Right renal cortex interstitium (tissue), 3 donors: ENCODE measurements at regions not wholly inside any gene's neighbourhood (a gene's known extent, or its start where the extent isn't known, plus 50 kb on each side); places are given as distances from the start of the nearest gene placed in this dataset.
"Not testable (repeated sequence)": the region's sequence is repeated elsewhere in the genome, so short reads cannot be mapped to it uniquely, and the experiment has no call there.

Experiments
- DNase-seq, 3 donors: peaks; one replicate each; pipeline ENCODE4 v3.0.0-alpha.2; 2013; ENCODE audit warnings: low read depth in 3 of 3, low spot score in 2 of 3

DNA sequence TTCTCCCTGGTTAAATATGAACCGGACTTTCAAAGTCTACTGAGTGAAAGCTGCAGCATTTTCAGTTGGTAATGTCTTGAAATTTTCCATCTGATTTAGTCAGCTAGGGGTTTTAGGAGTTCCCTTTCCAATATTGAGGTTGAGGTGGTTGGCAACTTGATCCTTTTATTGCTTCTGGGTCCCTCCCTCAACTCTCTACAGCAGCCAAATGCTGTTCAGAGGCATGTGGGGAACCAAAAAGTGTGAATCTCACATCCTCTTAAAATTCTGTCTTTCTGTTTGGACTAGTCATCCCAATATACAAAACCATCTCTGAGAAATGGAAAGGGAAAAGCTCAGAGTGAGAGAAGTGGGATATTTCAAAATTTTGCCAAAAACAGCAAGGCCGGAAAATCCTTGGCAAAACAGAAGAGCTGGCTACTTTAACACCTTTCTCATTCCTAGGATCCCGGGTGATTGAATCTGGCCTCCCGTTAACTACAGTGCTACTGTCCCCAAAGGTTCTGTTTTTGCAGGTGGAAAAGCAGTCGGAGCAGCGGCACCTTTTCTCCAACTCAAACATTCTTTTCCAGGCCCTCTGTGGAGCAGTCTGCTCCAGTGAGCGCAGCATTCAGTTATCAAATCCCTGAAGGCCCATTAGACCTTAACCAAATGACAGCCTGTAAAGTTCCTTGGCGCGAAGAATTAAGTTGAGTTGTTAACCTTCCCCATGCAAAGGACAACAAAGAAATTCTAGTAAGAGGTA lies 345.9 kb upstream of the NUDT12 start:
- no peak for DNase-seq

DNA sequence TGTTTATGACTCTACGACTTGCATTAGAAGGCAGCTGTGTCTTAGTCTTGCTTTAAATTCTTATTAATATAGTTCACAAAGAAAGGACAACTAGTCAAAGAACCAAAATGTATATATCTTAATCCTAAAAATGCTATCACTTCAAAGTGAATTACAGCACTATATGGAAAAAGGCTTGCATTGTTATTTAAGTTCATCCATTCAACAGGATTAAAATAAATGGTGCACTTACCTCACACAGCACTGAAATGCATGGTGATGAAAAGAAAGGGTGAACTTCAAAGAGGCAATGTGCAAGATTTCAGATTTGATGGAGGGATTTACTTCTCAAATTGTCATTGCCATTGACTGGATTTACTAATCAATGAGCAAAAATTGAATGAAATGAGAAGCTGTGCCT lies 344.4 kb upstream of the NUDT12 start:
- DNase-seq: no peak

DNA sequence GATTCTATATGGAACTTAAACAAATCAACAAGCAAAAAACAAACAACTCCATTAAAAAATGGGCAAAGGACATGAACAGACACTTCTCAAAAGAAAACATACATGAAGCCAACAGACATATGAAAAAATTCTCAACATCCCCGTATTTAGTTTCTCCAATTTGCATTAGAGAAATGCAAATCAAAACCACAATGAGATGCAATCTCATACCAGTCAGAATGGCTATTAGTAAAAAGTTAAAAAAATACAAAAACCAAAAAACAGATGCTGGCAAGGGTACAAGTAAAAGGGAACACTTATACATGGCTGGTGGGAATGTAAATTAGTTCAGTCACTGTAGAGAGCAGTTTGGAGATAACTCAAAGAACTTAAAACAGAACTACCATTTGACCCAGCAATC lies 342.1 kb upstream of the NUDT12 start:
- DNase-seq: no peak

DNA sequence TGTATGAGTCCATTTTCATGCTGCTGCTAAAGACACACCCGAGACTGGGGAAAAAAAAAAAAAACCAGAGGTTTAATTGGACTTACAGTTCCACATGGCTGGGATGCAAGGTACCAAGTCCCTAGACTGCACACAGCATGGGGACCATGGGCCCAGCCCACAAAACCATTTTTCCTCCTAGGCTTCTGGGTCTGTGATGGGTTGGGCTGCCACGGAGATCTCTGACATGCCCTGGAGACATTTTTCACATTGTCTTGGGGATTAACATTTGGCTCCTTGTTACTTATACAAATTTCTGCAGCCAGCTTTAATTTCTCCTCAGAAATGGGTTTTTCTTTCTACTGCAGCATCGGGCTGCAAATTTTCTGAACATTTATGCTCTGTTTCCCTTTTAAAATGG lies 340.3 kb upstream of the NUDT12 start:
- no peak for DNase-seq

DNA sequence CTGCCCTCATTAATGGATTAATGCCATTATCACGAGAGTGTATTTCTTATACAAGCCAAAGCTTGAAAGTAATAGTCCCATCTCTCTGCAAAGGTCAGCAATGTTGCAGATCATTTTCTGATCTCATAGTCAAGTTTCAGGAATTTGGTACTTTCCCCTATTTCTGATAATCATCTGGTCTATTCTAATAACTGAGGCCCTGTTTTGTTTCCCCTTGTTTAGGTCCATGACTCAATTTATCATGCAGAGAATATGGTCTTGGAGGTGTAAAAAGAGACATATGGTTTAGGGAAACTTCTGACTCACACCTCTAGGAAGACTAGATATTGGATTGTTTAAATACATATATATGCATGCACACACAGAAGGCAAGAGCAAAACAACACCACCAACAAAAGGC lies 339.3 kb upstream of the NUDT12 start:
- no peak for DNase-seq

DNA sequence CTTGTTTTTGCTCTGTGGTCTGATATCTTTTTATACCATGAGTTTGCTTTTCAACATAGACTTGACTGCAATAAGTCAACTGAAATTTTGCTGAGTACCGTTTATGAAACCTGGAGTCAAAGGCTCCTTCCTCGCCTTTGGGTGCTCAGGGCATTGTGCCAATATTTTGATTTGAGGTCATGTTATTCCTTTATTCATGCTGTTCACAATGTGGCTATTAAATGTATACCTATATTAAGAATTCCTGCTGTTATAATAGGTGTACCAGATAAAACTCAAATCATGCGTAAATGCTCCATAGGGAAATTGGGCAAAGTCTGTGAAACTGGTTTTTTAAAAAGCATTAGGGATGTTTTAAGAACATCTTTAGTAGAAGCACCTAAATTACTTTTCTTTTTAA lies 334.0 kb upstream of the NUDT12 start:
- no peak for DNase-seq

DNA sequence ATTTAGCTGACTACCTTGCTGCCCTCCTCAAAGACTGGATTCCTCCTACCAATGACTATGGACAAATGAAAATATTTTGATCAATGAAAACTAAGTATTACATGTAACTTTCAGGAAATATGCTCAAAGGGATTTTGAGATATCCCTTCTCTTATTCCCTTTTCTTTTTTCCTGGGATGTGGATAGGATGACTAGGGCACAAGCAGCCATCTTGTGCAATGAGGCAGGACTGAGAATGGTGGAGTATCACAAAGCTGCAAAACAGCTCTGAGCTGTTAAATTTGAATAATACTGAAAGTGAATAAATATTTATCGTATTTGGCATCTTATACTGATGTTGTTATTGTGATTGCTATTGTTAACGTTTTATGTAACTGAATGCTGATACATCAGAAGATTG lies 333.1 kb upstream of the NUDT12 start:
- no peak for DNase-seq

DNA sequence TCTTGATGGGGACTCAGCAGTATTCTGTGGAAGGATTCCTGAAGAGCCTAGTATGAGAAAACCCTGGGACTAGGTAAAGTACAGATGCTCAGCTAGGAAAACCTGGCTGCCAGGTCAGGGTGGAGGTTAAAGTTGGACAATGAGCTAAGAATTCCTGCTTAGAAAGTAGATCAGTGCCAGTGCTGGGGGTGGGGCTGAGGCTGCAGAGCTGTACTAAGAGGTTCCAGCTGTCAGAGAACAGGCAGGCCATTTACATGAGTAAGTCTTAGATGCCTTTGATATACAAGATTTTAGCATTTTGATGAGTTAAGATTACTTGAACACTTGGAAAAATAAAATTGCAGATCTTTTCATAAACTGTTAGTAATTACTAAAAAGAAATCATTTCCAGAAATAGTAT lies 332.3 kb upstream of the NUDT12 start:
- DNase-seq: no peak

DNA sequence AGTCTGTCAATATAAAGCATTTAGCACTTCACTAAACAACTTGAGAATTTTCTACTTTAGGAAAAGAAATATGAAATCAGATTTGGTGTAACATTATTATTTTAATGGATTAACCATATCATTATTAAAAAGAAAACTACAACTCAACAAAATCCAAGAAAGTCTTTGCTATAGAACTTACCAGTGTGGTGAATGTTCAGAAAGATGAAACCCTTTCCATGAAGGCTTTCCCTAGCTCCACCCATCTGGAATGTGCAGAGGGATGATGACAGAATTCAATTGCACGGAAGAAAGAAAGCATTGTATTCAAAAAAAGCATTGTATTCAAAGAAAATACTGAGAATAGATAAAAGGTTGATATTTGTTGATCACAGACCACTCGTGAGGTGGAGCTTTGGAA lies 328.6 kb upstream of the NUDT12 start:
- no peak for DNase-seq

DNA sequence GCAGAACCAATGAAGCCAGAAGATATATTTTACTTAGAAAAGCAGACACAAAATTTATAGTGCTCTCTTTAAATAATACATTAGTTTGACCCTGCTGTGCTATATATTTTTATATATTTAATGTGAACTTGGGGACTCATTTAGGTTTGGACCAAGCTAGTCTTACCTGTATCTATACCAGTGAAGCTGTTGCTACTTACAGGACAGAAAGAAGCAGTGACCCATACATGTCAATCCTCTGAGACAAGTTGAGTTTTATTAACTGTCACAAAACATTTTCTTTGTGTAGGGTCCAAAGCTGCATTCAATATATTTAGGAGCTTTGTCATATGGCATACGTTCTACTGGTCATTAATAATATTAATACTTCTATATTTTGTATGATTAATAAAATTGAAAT lies 327.7 kb upstream of the NUDT12 start:
- DNase-seq: no peak

DNA sequence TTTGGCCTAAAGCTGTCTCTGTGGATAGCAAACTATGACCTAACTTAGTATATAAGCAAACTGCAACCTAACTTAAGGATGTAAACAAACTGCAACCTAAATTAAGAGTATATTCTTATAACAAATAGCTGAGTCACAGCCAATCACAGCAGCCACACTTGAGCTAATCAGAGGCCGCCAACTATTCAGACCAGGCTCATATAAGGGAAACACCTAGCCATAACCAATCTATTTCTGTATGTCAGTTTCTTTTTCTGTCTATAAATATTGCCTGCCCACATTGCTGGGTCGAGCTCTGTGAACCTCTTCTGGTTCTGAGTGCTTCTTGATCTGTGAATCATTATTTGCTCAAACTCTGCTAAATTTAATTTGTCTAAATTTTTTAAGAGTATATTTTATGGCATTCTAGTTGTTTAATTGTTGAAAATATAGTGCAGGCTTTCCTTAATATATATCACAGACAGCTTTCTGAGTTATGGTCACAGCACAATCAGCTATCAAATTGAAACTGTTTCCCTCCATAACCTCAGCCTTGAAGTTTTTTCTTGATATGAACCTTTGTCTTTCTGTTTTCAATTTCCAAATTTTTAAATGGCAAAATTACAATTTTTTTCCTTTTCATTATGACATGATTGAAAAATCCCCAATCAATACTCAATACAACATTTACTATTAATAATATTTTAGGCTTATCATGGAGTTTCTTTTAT lies 327.1 kb upstream of the NUDT12 start:
- no peak for DNase-seq

DNA sequence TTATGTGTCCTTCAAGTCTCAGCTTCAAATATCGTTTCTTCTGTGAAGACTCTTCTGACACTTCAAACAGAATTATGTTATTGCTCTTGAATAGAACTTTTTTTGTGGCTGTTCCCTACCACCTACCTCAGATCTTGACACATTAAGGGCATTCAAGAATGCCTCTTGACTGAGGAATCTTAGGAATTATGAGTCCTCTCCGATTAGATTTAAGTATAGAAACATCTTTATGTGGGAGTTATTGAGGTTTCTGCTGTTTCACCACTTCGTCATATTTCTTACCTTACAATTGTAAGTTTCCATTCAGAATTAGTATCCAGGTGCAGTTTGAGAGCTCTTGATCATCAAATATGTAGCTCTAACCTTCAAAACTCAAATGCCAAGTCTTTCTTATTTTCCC lies 324.2 kb upstream of the NUDT12 start:
- DNase-seq: no peak

DNA sequence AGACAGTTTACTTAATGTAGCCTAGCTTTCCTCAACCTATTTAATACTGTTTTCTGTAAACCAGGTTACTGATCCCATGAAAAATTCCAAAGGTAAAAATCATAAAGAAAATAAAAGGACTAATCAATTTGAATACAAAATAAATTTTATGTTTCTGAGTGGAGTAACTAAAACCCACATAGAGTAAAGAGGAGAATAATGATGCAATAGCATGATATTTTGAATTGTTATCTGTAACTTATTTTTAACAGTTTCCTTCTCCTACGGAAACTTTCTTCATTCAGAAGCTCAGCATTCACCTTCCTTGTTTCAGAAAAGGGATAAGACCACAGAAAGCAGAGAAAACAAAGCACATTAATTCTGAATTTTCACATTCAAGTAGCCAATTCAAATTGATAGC lies 320.6 kb upstream of the NUDT12 start:
- DNase-seq: no peak

DNA sequence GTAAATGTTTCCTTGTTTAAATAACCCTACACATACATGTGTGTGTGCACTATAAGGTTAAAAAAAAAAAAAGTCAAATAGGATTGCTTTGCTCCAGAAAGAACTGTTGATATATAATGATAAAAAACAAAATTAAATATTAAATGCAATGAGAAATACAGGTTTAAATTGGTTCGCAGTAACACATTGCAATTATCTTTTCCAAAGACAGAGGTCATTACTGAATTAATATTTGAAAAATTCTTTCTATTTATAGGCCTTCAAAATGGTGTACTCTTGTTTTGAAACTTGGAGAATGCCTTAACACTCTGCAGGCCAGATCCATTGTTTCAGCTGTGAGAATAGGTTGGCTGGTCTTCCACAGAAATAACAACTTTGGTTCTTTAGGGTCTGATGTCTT lies 319.0 kb upstream of the NUDT12 start:
- no peak for DNase-seq

DNA sequence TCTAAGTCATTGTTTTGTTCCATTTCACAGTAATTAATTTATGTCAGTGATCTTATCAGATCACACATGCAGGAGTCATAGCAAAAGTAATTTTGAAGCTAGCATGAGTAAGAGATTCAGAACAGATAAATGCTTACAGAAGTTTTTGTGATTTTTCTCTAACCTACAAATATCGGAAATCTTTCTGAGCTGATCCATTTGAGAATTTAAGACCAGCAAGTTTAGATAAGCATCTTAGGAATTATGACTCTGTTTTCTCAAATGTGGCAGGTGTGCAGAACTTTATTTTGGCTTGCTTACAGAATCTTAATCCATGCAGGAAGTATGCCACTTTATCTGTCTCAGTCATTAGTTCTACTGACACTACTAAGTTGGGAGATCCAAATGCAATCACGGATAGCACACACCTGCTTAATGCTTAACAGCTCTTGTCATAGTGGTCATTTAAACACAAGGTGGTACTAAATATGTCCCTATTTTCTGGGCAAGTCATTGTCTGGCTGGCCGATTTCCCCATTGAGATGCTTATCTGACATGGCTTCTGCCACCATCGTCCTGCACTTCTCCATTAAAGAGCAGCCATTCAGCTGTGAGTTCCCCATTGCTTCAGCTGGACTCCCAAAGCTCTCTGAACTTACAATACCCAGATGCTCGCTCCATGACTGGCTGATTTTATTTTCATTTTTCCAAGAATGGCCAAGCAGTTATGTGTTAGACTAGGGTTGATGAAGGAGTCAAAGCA lies 305.4 kb upstream of the NUDT12 start:
- no peak for DNase-seq

DNA sequence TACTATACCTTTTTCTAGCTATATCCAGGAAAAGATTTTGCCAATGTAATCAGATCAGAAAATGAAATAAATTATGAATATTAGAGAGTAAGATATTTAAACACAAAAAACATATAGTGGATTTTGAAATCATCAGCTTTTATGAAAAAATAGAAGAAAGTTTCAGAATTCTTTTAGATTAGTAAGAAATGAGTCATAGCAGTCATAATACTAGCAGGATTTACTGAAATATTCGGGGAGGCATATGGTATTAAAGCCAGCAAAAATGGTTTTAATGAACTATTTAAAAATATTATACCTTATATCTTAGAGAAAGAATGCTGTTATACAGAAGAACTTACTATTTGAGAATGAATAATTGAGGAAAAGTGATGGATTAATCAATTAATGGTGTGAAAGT lies 303.6 kb upstream of the NUDT12 start:
- DNase-seq: no peak

DNA sequence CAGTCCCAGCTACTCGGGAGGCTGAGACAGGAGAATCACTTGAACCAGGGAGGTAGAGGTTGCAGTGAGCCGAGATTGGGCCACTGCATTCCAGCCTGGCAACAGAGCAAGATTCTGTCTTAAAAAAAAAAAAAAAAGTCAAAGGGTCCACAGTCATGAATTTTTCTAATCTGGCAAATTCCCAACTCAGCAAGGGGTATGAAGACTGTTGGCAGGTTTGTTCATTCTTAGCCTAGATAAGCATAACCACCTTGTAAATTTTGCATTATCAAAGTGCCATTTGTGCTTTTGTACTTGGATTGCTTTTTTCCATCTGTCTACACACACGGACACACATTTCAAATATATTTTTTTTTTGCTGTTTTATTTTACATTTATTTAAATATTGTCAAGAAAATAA lies 299.8 kb upstream of the NUDT12 start:
- DNase-seq: no peak

DNA sequence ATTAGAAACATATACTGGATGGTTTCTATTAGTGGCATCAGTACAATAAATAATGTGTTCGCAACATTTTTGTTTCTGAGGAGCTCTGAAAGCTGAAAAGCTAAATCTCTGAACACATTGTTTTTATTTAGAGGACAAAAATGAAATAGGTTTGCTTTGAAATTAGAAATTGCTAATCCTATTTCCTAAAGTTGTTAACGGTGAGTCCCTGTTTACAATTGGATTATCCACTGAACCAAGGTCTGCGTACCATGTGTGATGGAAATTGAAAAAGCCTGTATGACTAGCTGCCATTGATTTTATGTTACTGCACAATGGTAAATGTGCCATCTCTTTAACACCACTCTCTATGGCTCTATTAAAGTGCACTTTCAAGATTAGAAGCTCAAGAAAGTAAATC lies 297.7 kb upstream of the NUDT12 start:
- no peak for DNase-seq

DNA sequence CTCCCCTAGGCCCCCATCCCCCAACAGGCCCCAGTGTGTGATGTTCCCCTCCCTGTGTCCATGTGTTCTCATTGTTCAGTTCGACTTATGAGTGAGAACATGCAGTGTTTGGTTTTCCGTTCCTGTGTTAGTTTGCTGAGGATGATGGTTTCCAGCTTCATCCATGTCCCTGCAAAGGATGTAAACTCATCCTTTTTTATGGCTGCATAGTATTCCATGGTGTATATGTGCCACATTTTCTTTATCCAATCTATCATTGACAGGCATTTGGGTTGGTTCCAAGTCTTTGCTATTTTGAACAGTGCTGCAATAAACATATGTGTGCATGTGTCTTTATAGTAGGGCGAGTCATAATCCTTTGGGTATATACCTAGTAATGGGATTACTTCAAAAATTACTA lies 295.8 kb upstream of the NUDT12 start:
- DNase-seq: not testable (repeated sequence)

DNA sequence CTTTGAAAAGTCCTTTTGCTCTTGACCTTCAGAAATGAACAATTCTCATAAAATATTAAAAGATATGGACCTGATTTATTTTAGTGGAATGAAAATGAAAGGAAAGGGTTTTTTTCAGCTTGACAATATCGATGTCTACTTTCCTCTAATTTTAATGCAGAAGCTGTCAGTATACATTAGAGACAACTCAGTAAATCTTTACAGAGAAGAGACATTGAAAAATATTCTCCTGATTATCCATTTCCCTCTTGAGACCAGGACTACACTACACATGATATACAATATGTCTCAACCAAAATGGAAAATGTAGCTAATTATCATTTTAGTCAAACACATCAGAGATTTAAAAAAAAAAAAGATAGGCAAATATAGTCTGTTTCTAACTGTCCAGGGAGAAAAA lies 288.5 kb upstream of the NUDT12 start:
- DNase-seq: no peak

DNA sequence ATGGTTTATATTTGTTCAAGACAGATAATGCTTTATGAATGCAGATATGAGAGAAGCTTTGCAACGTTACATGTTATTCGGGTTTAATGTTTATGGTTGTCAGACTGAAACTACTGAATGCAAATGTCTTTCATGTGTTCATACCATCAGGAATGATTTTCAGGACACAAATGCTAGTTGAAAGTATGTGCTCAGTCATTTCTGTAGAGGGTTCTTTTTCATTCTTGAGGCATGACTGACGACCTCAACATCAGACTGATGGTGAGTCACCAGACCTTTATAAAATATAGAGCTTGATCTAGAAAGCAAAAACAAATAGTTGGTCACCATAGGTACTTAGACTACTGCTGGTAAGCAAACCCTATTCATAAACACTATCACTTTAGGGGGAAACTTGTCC lies 287.3 kb upstream of the NUDT12 start:
- DNase-seq: no peak

DNA sequence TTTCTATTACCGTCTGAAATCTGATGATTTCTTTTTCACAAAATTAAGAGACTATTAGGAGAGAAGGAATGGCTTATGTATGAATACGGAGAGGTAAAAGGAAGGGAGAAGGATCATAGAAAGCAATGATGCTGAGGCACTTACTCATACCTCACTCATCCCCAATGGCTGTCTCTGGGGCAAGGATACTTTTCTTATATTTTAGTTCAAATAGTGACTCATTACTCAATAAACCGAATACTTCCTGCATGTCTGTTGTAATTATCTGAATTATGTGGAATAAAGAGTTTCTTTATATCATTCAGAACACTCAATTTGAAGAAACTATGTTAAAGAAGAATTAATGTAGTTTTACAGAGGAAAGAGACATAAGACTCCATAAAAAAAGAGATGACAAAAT lies 284.5 kb upstream of the NUDT12 start:
- no peak for DNase-seq
